Bone marrow (tissue), 2 donors: ENCODE measurements at regions not wholly inside any gene's neighbourhood (a gene's known extent, or its start where the extent isn't known, plus 50 kb on each side); places are given as distances from the start of the nearest gene placed in this dataset.
"Not testable (repeated sequence)": the region's sequence is repeated elsewhere in the genome, so short reads cannot be mapped to it uniquely, and the experiment has no call there.

Source experiments
- DNase-seq, 2 donors: peaks; one replicate each; lab custom pipeline; 2025; lab: John Stamatoyannopoulos, UW

DNA sequence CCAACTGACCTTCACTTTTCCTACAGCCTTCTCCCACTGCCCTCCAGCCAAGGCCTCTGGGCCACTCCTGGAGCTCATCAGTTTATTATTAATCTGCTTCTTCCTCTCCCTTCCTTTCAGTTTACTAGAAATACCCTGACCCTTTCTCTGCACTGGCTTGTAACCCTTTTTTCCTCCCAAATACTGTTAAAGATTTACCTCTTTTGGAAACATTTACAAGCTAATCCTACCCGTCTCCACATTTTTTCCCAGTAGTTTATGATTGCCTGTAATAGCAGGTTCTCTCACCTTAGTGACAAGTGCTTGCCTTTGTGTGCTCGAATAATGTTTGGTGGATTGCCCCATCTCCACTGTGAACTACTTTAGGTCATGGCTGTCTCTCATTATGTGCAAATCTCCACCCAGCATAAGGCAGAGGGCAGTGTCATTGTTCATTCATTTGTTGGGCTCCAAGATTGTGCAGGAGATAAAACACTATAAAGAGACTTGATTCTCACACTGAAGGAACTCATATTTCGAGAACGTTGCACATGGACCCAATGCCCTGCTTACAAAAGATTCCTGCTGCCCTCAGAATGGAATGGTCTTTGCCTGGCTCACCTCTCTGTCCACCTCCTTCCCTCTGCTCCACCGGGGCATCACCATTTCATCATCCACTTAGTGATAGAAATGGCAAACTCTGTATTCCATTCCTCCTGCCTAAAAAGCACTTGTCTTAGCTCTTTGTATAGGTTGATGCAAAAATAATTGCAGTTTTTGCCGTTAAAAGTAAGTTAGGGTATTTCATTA, 491.1 kb downstream of the UTRN start:
- no peak for DNase-seq

DNA sequence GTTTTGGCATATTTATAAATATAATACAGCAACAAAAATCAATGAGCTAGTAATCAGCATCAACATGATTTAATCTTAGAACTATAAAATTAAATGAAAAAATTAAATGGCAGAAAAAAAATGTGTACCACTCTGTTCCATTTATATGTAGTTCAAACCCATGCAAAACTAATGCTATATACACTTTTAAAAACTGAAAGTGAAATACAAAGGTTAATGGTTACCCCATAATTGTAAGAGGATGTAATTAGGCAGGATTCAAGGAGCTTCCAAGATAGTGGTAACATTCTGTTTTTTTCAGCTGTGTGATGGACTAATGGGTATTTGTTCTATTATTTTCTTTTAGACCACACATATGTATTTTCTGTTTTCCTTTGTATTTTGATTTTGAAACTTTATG, 492.1 kb downstream of the UTRN start:
- DNase-seq, result no peak

DNA sequence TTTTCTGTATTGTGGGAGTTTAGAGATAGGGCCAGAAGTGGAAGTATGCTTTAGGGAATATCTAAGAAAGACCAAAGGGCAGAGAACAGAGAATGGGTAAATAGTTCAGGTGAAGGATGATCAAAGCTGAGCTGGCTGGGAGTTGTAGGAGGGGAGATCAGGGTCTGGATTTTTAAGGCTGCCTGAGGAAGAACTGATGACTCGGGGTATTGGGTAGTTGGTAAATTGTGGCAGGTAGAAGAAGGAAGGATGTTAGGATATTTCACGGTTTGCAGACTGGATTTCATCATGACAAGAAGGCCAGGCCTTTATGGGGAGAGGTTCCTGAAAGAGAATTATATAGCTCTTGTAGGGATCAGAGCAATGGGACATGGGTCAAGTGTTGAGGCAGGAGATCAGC, 492.9 kb downstream of the UTRN start:
- no peak for DNase-seq

DNA sequence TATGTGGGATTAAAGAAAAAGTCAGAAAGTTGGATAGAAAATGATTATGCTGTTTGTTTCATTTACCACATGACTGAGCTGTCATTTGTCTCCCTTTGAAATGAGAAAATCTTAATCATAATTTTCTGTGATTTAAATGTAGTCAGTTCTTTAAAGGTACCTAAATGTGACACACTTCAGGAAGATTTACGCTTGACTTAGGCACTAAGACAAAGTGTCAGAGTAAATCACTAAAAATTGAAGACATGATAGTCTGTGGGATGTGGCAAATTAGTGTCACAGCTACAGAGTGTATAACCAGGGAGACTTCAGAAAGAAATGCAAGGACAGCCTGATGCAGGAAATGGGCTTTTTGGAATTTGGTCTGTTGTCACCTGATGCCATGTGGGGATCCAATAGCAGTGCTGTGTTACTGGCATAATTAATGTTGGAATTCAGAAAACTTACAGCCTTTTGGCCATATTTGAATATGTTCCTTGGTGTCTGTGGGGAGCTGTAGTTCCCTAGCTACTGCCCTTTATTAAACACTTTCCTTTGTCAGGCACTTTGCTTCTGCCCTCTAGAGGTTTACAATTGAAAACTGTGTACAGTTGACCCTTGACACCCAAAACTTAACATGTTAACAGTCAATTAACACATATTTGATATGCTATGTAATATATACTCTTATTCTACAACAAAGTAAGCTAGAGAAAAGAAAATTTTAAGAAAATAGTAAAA, 493.8 kb downstream of the UTRN start:
- no peak for DNase-seq

DNA sequence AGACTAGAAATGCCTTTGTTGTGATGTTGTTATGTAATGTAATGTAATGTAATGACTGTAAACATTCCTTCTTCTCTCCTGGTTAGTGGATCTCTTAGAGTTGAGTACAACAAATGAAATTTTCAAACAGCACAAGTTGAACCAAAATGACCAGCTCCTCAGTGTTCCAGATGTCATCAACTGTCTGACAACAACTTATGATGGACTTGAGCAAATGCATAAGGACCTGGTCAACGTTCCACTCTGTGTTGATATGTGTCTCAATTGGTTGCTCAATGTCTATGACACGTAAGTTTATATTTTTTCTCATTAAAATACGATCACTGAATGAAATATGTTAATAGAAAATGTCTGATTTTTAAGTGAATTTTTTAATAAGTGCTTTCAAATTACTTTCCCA, 496.7 kb downstream of the UTRN start:
- no peak for DNase-seq

DNA sequence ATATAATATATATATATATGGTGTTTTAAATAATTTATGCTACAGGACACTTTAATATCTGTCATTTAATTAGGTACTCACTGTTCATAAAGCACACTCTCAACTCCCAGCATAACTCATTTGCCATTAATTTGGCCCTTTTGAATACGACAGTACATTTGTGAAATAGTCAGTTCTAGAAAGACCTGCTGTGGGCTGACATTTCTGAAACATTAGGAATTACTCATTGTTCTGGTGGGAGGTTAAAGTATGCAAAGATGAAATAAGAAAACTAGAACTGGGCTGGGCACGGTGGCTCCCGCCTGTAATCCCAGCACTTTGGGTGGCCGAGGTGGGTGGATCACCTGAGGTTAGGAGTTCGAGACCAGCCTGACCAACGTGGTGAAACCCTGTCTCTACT, 497.5 kb downstream of the UTRN start:
- no peak for DNase-seq

DNA sequence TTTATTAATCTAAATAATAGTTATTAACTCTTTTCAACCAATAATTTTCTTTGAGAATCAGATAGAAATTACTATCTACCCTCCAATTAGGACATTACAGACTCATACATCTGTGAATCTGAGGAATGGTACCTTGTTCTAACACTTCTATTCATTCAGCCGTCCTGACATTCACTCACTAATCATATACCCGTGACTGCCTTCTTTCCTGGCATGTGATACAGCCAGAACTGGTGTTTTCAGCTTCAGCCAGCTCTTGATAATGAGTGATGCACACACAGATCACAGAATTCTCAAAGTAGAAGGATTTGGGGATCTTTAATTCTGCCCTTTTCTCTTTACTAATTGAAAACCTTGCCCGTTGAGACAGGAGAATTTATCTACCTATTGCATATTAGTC, 499.9 kb downstream of the UTRN start:
- no peak for DNase-seq

DNA sequence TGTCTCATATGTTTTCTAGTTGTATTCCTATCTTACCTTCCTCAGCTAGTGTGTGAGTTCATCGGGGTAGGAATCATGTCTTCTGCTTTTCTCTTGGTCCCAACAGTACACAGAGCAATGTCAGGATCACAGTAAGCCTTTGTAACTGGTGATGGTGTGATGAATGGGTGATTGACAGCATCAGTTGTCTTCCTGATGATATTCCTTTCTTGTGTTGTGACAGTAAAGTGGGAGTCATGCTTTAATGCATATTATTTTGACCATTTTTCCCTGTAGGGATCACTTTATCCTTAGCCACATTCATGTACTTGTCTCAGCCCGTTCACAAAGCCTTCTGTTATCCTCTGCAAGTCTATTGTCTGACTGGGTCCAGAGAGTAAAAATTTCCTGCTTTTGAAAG, 501.7 kb downstream of the UTRN start:
- no peak for DNase-seq

DNA sequence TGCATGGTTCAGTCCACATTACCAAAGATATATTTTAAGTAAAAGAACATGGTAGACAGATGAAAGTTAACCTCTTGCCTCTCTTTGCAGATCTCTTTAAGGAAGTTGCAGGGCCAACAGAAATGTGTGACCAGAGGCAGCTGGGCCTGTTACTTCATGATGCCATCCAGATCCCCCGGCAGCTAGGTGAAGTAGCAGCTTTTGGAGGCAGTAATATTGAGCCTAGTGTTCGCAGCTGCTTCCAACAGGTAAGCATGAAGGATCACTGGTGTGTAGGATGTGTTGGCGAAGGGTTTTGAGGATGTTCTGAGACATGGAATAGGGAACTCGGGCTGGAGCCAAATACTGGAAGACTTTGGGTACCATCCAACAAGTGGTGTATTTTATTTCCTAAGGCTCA, 508.6 kb downstream of the UTRN start:
- no peak for DNase-seq

DNA sequence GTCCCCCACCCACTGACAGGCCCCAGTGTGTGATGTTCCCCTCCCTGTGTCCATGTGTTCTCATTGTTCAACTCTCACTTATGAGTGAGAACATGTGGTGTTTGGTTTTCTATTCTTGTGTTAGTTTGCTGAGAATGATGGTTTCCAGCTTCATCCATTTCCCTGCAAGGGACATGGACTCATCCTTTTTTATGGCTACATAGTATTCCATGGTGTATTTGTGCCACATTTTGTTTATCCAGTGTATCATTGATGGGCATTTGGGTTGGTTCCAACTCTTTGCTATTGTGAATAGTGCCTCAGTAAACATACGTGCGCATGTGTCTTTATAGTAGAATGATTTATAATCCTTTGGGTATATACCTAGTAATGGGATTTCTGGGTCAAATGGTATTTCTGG, 509.9 kb downstream of the UTRN start:
- DNase-seq, result not testable (repeated sequence)

DNA sequence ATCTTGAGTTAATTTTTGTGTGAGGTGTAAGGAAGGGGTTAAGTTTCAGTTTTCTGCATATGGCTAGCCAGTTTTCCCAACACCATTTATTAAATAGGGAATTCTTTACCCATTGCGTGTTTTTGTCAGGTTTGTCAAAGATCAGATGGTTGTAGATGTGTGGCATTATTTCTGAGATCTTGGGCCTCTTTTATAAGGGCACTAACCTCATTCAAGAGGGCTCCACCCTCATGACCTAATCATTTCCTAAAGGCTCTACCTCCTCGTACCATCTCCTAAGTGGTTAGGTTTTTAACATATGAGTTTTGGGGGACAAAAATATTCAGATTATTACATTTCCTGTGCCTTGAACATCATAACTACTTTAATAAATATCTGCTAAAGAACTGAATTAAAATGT, 510.9 kb downstream of the UTRN start:
- no peak for DNase-seq

DNA sequence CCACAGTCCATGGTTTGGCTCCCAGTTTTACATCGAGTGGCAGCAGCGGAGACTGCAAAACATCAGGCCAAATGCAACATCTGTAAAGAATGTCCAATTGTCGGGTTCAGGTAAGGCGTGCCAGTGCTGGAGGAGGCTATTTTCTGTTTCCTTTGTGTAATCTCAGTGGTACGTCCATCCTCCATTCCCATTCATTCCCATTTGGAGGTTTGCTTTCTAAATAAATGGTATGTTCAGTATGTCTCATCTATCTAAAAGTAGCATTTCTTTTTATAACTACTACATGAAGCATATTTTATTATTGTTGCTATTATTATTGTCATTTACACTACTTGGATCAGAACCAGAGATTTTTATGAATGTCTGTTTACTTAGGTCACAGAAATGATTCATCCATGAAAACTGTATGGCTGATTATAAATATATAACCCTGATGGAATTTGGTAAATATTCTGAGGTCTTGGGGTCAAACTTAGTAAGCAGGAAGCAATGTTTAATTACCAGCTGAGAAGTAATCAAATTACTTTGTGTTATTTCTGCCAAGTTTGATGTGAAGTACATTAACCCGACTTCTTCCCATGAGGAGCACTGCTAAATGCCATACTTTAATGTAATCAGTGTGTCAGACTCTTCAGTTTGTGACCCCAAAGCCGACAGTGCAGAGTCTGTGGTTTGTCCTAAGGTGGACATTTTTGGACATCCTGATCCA, 512.9 kb downstream of the UTRN start:
- DNase-seq, result no peak

DNA sequence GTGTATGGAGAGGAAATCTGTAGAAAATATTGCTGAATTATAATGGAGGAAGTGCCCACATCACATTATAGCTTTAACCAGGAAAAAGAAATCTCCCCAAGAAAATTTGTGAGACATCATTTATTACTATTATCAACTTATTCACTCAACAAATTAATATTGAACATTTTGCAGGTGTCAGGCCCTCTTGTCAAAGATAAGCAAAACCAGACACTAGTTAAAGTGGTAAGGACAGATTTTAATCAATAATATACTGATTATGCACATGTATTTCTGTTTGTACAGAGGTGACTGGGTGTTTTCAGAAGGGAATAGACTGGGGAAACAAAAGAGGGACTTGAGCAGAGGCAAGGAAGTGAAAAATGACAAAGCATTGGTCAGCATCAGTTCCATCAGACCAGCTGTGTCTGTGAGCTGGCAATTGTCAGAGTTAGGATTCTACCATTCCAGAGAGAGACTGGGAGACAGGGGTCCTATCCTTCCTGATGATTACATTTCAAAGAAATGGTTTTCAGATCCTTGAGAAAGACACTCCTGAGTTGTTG, 519.2 kb downstream of the UTRN start:
- DNase-seq, result no peak

DNA sequence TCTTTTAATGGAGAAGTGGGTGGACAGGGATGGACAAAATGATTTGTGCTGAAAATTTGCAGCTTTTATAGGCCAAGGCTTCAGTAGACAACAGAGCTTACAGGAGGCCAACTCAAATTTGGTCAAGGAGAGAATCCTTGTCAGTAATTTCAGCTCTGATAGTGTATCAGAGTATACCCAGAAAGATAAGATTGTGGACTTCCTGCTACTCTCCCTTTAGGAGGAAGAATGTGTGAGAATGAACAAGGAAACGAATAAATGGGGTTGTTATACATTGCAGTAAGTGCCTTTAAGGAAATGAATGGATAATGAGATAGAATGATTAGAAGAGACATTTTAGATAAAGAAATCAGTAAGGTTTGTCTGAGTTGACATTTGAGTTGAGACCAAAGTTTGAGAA, 519.9 kb downstream of the UTRN start:
- no peak for DNase-seq

DNA sequence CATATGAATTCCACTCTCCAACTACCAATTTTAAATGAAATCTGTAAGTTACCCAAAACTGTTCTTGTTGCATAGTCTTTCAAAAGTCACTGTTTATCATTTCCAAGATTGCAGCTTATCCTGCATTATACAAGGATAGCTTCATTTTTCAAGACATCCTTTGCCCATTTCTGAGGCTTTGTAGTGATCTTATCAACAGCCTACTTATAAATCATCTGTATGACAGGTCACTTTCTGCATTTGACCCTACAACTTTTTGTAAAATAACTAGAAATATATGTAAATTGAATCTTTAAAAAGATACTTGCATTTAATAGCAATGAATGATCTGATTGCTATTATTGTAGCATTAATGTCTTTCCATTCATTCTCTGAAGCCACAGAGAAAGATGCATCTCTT, 521.1 kb downstream of the UTRN start:
- no peak for DNase-seq

DNA sequence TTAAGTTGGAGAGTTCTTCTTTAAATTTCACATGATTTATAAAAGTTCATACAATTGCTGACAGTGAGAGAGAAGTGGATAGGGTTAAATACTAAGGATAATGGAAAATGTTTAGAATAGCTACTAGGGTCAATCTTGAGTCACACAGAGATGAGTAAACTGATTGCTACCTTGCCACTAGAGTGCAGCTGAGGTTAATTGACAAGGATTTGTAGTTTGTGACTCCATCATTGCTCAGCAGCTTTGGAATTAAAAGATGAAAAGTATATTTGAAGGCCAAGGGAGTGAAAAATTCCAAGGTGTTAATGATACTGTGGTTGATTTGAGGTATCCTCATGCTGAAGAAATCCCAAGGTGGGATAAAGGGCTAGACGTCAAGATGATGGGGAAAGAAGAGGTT, 524.0 kb downstream of the UTRN start:
- no peak for DNase-seq

DNA sequence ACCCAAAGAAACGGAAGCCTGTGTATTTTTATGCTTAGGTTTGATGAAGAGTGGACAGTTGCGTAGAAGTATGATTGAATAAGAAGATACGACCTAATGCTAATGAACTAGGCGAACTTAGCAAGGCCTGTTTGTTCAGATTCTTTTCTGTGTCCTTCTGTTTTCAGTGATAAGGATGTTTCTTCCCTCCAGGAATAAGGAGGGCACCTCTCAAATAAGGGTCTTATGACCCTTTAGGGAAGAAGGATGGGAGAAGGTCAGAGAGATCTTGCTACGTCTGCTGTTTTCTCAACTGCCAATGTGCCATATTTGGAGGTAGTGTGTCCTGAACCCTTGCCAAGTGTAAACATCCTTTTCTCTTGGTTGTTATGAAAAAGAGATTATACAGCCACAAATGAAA, 524.8 kb downstream of the UTRN start:
- DNase-seq, result no peak

DNA sequence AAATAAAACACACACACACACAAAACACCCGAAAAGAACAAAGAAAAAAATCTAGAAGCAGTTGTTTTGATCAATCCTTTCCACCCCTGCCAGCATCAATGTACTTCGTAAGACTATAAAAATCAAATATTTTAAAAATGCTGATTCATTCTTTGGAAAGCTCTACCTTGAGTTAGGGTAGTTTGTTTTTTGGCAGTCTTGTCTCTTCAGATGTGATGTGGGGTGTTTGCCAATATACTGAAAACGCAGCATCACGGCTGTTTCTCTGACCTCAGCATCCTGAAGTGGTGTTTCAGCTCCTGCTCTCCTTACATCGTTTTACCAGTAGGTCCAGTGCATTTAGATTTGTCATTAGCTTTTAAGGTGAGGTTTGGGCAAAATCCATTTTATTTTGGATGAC, 526.0 kb downstream of the UTRN start:
- DNase-seq, result no peak

DNA sequence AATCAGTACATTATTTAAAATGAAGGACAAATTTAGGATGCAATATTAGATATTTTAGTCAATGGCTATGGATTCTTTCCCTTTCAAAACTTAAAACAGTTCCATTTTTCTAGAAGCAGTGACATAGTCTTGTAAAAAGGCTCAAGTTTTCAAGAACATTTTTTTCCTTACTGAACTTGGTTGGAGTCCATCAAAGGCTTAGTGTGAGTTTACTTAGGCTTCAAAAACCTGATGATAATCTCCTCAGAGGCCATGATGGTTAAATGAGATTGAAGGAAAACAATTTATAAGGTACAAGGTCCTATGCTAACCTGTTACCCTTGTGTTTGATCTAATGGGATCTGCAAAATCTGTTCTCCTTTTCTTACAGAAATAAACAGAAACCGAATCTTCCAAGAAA, 531.8 kb downstream of the UTRN start:
- DNase-seq, result no peak

DNA sequence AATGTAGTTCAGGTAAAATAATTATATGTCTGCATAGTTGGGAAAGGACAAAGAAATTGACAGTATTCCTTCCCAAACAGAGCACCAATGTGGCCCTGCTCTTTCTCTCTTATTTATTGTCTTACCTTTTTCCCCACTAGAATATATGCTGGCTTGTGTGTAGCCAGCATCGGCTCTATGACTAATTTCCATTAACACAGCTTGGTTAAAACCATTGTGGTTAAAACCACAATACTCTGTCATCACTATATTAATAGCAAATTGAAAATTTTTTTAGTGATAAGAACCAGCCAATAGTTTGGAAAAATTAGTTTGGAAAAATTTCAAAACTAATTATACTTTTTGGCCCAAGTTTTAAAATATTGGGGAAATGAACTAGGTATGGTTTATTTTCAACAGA, 535.1 kb downstream of the UTRN start:
- DNase-seq, result no peak

DNA sequence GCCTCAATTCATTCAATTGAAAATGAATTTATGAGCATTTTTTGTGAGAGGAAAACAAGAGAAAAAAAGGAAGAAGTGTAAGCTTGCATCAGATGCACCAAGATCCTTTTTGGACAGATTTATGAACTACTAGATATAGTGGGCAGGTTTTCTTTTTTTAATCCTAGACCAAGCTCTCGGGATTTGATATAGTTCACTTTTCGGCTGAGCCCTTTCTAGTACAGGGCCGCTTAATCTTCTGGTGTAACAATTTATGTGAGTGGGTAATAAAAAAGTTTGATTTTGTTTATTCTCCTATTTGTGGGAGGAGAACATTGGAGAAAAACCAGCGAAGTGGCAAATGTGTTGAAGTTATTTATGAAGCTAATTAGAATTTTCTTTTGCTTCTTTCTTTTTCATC, 538.0 kb downstream of the UTRN start:
- DNase-seq, result no peak

DNA sequence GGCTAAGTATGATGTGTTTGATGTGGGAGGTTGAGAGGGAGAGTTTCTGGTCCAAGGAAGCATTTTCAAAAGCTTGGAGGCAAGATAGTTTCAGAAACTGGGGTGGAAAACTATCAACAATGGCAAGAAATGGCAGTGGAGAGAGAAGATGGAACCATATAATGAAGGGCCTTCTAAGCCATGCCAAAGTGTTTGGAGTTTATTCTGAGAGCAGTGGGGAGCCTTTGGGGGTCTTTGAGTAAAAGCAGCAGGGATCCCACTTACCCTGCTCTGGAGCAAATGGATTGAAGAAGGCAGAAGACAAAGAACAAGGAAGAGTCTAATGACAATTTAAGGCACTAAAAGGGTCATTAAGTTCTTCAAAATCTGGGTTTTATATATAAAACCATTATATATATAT, 538.9 kb downstream of the UTRN start:
- DNase-seq, result no peak
